CD4-positive, alpha-beta T cell treated with Interleukin-17A for 1 hour (primary cell): ENCODE measurements at regions not wholly inside any gene's neighbourhood (a gene's known extent, or its start where the extent isn't known, plus 50 kb on each side); places are given as distances from the start of the nearest gene placed in this dataset.
A peak's percentile ranks its signal among the peaks of the same experiment; 100 is the strongest.

ENCODE experiments used
- DNase-seq: peaks from one replicate; pipeline ENCODE4 v3.0.0-alpha.2; 2020

DNA sequence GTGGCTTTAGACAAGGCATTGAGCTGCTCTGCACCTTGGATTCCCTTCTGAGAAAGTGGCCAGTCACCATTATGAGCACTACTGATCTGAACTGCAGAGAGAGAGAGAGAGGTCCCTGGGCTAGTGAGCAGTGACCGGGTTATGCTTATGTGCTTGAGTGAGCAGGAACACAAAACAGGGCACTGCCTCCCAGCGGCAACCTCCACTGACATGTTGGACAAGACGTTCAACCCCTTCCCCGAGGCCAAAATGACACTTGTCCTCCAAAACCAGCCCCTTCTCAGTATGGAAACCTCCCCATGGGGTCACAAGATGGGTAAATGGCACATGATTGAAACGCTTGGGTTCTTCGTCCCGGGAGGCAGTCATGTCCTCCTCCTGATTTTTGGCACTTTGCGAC is 339.4 kb upstream of the ZMIZ1 start:
- DNase-seq, result no peak

DNA sequence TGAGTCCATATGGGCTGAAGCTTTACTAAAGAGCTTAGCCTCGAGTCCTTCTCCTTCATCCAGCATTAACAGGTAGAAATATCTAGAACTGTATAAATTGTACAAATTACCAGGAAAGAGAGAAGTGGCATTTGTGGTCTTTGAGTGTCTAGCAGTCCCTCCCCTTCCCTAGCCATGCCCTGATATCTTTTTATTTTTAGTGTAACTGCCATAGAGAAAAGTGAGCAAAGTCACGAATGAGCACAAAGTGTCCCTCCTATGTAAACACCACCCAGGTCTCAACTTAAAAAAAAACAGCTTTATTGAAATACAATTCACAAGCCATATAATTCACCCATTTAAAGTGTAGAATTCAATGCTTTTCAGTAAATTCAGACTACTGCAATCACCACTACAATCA is 339.0 kb upstream of the ZMIZ1 start:
- DNase-seq, result no peak

DNA sequence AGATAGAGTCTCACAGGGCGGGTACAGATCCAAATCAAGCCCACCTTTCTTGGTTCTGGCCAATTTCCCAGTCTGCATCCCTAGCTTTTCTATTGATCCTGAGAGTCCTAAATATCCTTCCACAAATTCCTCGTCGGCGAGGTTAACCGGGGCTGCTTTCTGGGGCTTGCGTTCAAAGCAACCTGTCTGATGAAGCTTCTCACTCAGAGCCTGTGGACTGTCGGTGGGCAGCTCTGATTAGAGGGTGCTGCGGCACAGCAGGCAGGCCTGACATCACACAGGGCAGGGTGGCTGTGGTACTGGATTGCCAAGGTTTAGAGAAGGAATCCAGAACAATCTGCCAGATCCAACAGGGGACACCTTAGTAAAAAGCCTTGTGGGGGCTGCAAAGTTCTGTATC is 338.0 kb upstream of the ZMIZ1 start:
- no peak for DNase-seq

- DNase-seq, result no peak
Measured at GRCh38 chr10:78731675-78732074, 337.1 kb upstream of the ZMIZ1 start.

DNA sequence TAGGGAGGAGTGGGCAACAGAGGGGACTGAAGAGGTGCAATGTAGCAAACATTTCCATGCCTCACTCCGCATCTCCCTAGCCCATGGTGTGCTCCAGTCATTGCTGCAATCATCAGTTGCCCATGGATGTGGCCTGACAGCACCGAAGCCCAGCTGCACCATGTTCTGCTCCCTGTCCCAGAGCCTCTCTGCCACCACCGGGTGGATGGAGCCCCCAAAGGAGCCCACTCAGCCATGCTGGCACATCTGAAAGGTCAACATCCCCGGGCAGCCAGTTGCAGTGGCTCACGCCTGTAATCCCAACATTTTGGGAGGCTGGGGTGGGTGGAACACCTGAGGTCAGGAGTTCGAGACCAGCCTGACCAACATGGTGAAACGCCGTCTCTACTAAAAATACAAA is 336.4 kb upstream of the ZMIZ1 start:
- no peak for DNase-seq

DNA sequence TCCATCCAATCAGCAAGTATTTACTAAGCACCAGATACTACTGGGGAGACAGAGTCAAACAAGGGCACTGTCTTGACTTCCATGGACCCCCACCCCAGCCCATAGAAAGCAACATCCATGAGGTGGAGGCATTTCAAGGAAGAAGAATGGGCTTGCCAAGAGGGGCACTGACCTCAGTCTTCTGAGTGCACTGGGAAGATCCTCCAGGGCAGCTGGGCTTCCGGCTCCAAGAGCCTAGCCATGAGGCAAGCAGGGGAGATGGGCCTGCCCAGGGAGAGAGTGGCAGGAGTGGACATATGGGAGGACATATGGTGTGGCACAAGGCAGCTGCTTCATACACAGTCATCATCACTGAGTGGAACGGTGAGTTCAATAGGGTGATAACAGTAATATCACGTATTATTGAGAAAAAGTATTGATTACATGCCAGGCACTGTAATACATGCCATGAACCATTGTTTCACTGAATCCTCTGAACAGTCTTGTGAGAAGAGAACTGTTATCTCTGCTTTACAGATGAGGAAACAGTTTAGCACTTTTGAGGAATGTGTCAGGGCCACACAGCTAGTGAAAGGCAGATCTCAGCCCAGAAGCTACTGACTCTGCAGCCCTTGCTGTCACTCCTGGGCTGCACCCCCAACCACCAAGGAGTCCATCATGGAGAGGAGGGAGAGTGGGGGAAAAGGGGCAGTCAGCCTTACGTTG is 331.7 kb upstream of the ZMIZ1 start:
- no peak for DNase-seq

DNA sequence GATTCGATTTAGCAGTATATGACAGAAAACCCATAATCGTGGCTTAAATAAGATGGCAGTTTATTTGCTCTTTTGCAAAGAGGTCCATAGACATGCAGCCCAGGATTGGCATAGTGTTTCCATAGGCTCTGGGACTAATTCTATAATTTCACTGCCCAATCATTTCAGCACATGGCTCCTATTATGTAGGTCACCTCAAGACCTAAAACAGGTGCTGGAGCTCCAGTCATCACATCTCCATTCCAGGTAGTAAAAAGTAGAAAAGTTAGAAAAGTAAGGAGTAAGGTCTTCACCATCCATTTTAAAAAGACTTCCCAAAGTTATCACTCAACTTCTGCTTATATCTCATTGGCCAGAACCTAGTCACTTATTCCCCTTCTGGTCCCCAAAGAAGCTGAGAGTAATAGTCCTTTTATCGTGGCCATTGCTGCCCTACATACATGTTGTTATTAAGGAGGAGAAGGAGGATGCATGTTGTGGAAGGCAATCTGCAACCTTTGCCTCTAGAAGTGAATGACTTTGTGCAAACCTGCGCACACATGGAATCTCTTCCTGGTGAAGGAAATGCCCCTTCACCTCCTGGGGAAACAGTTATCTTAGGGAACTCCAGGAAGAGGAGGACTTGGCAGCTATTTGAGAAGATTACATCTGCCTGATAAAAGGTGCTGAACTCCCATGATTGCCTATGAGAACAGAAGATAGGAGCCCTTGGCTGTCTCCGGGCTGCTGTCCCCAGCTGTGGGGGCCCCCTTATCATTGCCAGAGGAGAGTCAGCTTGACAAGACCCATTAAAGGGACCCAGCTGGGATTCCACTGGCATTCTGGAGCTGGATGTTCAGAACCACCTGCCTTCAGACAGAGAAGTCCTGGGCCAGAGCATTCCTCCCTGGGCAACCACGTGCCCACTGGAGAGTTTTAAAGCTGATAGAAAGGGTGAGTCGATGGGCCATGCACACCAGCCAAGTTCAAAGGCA is 330.6 kb upstream of the ZMIZ1 start:
- no peak for DNase-seq

DNA sequence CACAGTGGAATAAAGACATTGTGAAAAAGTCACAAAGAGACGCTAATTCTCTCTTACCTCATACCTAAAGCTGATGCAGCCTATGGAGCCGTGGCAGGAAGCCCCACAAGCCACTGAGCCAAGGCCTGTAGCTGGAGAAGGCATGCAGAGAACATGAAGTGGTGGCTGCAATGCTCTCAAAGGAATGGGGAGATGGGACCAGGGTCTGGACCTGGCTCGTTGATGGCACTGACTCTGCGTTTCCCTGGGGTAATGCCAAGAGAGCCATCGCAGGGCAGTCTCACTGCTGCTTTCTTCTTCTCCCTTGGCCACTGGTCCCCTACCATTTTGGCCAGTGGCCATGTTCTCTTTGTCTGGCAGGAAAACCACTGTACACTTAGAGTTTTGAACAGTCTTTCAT is 329.9 kb upstream of the ZMIZ1 start:
- DNase-seq, result no peak

GRCh38 chr10:78739444-78740053 is 329.2 kb upstream of the ZMIZ1 start:
- DNase-seq, result no peak

- no peak for DNase-seq
Measured at GRCh38 chr10:78740976-78741915, 327.5 kb upstream of the ZMIZ1 start.

DNA sequence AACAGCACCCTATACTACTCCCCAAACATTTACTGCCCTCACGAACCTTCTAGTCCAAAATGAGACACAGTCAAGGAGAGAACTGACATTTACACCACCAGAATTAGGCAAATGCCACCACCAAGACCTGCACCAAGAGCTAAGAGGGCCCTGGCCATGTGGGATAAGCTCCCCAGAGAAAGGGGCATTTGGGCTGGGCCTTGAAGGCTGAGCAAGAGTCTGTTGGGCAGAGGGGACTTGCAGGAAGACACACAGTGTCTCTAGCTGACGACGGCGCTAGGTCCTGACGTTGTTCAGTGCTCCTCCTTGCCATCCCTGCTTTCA is 326.4 kb upstream of the ZMIZ1 start:
- DNase-seq, result no peak

DNA sequence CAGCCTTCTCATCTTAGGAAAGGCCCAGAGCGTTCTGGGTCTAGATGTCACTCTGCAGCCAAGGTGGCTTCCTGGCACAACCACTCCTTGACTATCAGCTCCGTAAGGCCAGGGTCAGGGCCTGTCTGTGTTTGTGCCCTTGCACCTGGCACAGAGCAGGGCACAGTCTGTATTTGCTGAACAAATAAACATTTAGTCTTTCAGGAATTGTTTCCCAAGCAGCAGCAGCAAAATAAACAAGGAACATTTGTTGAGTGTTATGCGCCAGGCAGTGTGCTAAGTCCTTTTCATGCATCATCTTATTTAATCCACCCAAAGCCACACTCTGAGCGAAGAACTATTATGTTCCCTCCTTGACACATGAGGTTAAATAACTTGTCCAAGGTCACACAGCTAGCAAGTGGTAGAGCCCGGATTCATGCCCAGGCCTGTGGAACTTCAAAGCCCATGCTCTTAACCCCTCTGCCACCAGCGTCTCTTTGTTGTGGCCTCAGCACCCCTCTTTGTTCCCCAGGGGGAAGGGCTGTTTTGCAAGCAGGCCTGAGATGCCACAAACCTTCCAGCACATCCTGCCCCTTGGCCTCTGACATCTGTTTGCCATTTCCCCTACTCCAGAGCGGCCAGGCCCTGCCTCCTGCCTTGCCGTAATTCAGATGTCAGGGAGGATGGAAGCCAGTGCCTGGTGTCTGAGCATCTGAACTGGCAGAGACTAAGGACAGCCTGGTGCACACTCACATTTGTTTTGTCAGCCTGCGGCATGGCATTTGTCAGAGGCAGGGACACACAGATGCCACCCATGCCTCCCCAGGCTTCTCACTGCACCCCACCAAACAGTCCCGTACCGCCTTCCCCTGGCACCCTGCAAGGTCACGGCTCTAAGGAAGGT is 325.8 kb upstream of the ZMIZ1 start:
- DNase-seq, result peak; percentile 7

DNA sequence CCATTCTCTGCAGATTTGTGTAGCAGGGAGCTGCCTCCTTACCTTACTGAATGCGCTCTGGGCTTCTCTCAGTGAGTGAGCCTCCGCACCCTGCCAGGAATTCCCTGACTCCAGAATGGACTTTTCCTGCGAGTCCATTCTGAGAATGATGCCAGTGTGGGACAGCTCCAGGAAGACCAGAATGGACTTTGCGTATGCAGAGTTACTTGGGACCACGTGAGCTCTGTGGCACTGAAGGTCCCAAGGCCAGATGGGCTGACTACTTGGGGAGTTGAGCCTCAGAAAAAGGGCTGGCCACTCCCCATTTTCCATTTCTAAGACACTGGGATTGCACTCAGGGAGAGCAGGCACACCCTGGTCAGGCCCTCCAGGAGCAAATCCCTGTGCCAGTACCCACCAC is 324.7 kb upstream of the ZMIZ1 start:
- no peak for DNase-seq

DNA sequence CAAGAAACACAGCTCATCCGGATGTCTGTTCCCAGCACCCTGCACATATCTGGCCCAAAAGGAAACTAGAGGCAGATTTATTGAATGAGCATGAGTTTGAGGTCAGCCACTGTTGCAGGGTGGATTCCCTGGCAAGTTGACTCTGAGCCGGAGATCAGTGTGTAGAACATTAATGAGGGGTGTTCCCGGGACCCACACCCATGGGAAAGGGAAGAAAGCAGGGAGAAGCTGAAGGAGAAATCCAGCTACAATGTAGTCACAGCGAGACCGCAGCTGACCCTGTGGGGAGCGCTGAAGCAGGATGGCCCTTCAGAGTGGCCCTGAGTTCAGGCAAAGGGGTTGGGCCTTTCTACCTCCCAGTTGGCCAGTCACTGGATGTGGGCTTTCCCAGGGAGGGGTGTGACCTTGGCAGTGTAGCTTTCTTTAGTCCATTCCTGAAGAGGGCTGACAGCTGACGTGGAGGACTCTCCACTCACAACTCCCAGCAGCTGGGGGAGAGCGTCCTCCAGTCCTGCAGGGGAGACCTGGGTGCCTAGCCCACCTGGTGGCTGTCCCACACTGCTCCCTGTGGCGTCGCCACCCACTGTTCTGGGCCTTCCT is 324.2 kb upstream of the ZMIZ1 start:
- no peak for DNase-seq

DNA sequence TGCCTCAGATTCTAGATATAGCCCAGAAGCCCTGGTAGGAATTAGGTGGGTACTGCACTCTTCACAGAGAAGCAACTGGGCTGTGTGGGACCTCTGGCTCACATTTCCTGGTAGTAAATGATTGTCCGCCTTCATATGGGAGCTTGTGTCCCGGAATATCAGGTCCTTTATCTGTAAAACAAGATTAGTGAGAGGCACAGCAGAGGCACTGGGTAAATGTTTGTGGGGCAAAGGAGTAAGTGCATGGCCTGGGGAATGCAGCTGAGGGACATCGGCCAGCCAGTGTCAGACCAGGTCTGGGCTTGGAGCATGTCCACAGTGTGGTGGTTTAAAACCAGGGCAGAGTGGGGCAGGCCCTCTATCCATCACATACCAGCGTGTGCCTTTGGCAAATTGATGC is 323.3 kb upstream of the ZMIZ1 start:
- no peak for DNase-seq

- DNase-seq, result no peak
Measured at GRCh38 chr10:78746155-78746763, 322.5 kb upstream of the ZMIZ1 start.

GRCh38 chr10:78747401-78748234 is 321.1 kb upstream of the ZMIZ1 start:
- no peak for DNase-seq

DNA sequence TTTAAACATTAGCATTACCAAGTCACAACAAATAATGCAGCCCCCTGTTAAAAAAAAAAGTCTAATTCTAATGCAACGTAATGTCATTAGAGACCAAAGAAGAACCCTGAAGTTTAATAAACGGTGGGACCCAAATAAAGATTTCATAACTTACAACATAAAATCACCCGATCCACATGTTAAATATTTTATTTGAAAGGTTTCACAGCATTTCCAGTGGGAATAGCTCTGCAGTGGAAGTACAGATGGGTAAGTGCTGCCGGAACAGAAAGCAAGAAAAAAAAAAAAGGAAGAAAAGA is 320.6 kb upstream of the ZMIZ1 start:
- DNase-seq, result no peak

GRCh38 chr10:78749200-78749599 is 319.6 kb upstream of the ZMIZ1 start:
- no peak for DNase-seq

GRCh38 chr10:78749898-78750297 is 318.9 kb upstream of the ZMIZ1 start:
- no peak for DNase-seq
